ENCODE measurements at regions not wholly inside any gene's neighbourhood (a gene's known extent, or its start where the extent isn't known, plus 50 kb on each side); places are given as distances from the start of the nearest gene placed in this dataset.

- Histone ChIP-seq H3K4me3 (ENCODE audit: low read depth in 1 of 2, low read length in 1 of 2) (no peak overlapping the region), H3K36me3 (no peaks in the 10 kb centered on the region), H3K9me3 (no peaks in the 10 kb centered on the region), H3K27me3 (no peaks in the 10 kb centered on the region), H3K27ac (no peak overlapping the region), H3K4me1 (ENCODE audit: control insufficient read depth in 1 of 2, insufficient read depth in 1 of 2, low read depth in 1 of 2, low read length in 1 of 2) (no peaks in the 10 kb centered on the region)
- TF ChIP-seq CTCF (IDR thresholded peaks at IDR 0.05), result no peak
Observed at GRCh38 chr3:151969026-151969642, 95.7 kb downstream of the SUCNR1 start.

- Histone ChIP-seq H3K36me3 (no peaks in the 10 kb centered on the region), H3K27ac (no peak overlapping the region), H3K9me3 (no peaks in the 10 kb centered on the region), H3K4me1 (ENCODE audit: control insufficient read depth in 1 of 2, insufficient read depth in 1 of 2, low read depth in 1 of 2, low read length in 1 of 2) (no peaks in the 10 kb centered on the region), H3K27me3 (no peaks in the 10 kb centered on the region), H3K4me3 (ENCODE audit: low read depth in 1 of 2, low read length in 1 of 2) (no peak overlapping the region)
- TF ChIP-seq CTCF (IDR thresholded peaks at IDR 0.05), result no peak
Observed at GRCh38 chr3:151971814-151972579, 98.6 kb downstream of the SUCNR1 start.

- Histone ChIP-seq H3K4me3 (ENCODE audit: low read depth in 1 of 2, low read length in 1 of 2) (no peak overlapping the region), H3K9me3 (no peaks in the 10 kb centered on the region), H3K27me3 (no peaks in the 10 kb centered on the region), H3K4me1 (ENCODE audit: control insufficient read depth in 1 of 2, insufficient read depth in 1 of 2, low read depth in 1 of 2, low read length in 1 of 2) (no peaks in the 10 kb centered on the region), H3K36me3 (no peaks in the 10 kb centered on the region), H3K27ac (no peak overlapping the region)
- TF ChIP-seq CTCF (IDR thresholded peaks at IDR 0.05), result no peak
Observed at GRCh38 chr3:151974067-151974466, 100.6 kb downstream of the SUCNR1 start.

GRCh38 chr3:151976211-151977050 lies 103.0 kb downstream of the SUCNR1 start:
- TF ChIP-seq CTCF (IDR thresholded peaks at IDR 0.05), result no peak
- H3K9me3 ChIP-seq, result no peaks in the 10 kb centered on the region
- H3K4me1 ChIP-seq (ENCODE audit: control insufficient read depth in 1 of 2, insufficient read depth in 1 of 2, low read depth in 1 of 2, low read length in 1 of 2), result no peaks in the 10 kb centered on the region
- H3K27me3 ChIP-seq, result no peaks in the 10 kb centered on the region
- H3K27ac ChIP-seq, result no peak overlapping the region
- no peaks in the 10 kb centered on the region for H3K36me3 ChIP-seq
- H3K4me3 ChIP-seq (ENCODE audit: low read depth in 1 of 2, low read length in 1 of 2), result no peak overlapping the region

GRCh38 chr3:151979906-151980305 lies 106.5 kb downstream of the SUCNR1 start:
- H3K36me3 ChIP-seq, result no peaks in the 10 kb centered on the region
- H3K4me3 ChIP-seq (ENCODE audit: low read depth in 1 of 2, low read length in 1 of 2), result no peak overlapping the region
- H3K9me3 ChIP-seq, result no peaks in the 10 kb centered on the region
- no peak for TF ChIP-seq CTCF (IDR thresholded peaks at IDR 0.05)
- H3K27me3 ChIP-seq, result no peaks in the 10 kb centered on the region
- H3K27ac ChIP-seq, result no peak overlapping the region
- no peaks in the 10 kb centered on the region for H3K4me1 ChIP-seq (ENCODE audit: control insufficient read depth in 1 of 2, insufficient read depth in 1 of 2, low read depth in 1 of 2, low read length in 1 of 2)

Data from neutrophil (primary cell).